Keratinocyte (primary cell): ENCODE measurements at regions not wholly inside any gene's neighbourhood (a gene's known extent, or its start where the extent isn't known, plus 50 kb on each side); places are given as distances from the start of the nearest gene placed in this dataset.

Experiments
- EZH2 ChIP-seq: IDR thresholded peaks from one replicate; pipeline ENCODE4 v1.6.1; 2012; ENCODE audit warnings: inconsistent platforms, mild to moderate bottlenecking, low read length, moderate library complexity
- TF ChIP-seq, protein P1 (sequence below), 3 experiments: IDR thresholded peaks in 1 of 3; conservative IDR thresholded peaks in 1 of 3; optimal IDR thresholded peaks in 1 of 3; 2 replicates in 2 of 3; 3 replicates in 1 of 3; pipeline versions ENCODE3 to v1.5.1; 2011; ENCODE audit warnings: low read length in 3 of 3, mild to moderate bottlenecking in 3 of 3, moderate library complexity in 2 of 3, control low read depth in 1 of 3, inconsistent platforms in 1 of 3; ENCODE audit not compliant: insufficient read depth in 2 of 3; ENCODE audit errors: extremely low read depth in 1 of 3

DNA sequence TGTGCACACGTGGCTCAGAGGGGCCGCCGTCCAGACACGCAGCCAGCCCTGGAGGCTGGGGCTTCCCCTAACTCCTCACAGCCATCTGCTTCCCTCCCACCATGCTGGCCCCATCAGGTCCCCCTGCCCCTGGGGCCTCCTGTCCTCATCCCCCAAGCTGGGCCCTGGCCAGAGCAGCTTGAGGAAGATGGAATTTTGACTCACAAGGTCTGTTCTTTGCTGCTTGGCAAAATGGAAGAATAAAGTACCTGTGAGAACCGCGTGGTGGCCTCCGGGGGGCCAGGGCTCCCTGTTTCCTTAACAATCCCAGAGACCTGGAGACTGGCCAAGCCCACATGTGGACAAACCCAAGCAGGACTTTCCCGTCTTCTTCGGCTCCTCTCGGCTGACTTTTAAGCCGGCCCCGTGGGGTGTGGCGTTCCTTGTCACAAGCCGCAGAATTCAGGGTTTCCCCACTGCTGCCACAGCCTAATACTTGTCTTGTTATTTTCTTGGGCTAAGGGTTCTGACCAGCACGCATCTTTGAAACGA lies 872.8 kb downstream of the BRD1 start:
- TF ChIP-seq EZH2: no peak
- TF ChIP-seq, protein P1, sequence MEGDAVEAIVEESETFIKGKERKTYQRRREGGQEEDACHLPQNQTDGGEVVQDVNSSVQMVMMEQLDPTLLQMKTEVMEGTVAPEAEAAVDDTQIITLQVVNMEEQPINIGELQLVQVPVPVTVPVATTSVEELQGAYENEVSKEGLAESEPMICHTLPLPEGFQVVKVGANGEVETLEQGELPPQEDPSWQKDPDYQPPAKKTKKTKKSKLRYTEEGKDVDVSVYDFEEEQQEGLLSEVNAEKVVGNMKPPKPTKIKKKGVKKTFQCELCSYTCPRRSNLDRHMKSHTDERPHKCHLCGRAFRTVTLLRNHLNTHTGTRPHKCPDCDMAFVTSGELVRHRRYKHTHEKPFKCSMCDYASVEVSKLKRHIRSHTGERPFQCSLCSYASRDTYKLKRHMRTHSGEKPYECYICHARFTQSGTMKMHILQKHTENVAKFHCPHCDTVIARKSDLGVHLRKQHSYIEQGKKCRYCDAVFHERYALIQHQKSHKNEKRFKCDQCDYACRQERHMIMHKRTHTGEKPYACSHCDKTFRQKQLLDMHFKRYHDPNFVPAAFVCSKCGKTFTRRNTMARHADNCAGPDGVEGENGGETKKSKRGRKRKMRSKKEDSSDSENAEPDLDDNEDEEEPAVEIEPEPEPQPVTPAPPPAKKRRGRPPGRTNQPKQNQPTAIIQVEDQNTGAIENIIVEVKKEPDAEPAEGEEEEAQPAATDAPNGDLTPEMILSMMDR (optimal IDR thresholded peaks at IDR 0.05 in 1 of 3, IDR thresholded peaks at IDR 0.05 in 1 of 3, conservative IDR thresholded peaks at IDR 0.05 in 1 of 3; ENCODE audit: extremely low read depth in 1 of 3, insufficient read depth in 2 of 3, low read length in 3 of 3): no peak
